C4-2B (cell line): ENCODE measurements at regions not wholly inside any gene's neighbourhood (a gene's known extent, or its start where the extent isn't known, plus 50 kb on each side); places are given as distances from the start of the nearest gene placed in this dataset.

Source experiments
- H3K27ac ChIP-seq: fragments of 450-650 bp; 2 replicates; pipeline ENCODE4 v1.5.1; 2017
- CTCF ChIP-seq: fragments of 450-650 bp; conservative IDR thresholded peaks from 2 replicates; pipeline ENCODE4 v1.5.1; 2017; ENCODE audit warnings: mild to moderate bottlenecking
- ZFX ChIP-seq: fragments of 450-650 bp; IDR thresholded peaks from 2 replicates; pipeline ENCODE4 v1.6.1; 2017

GRCh38 chr20:22834651-22835256, 200.4 kb upstream of the SSTR4 start:
- H3K27ac ChIP-seq, result no peak overlapping the region
- no peak for TF ChIP-seq ZFX
- TF ChIP-seq CTCF, result no peak

- TF ChIP-seq ZFX (no peak), CTCF (no peak)
- H3K27ac ChIP-seq, result no peak overlapping the region
These were observed 198.9 kb upstream of the SSTR4 start for GRCh38 chr20:22836211-22836610.

GRCh38 chr20:22836877-22837276, 198.2 kb upstream of the SSTR4 start:
- H3K27ac ChIP-seq, result no peak overlapping the region

GRCh38 chr20:22838001-22838400, 197.1 kb upstream of the SSTR4 start:
- H3K27ac ChIP-seq, result no peak overlapping the region
- TF ChIP-seq ZFX (no peak), CTCF (no peak)

More at GRCh38 chr20:22836877-22837276, 198.2 kb upstream of the SSTR4 start:
- no peak for TF ChIP-seq CTCF
- no peak for TF ChIP-seq ZFX

GRCh38 chr20:22841846-22842245, 193.3 kb upstream of the SSTR4 start:
- TF ChIP-seq CTCF, result no peak
- no peak for TF ChIP-seq ZFX
- H3K27ac ChIP-seq, result no peak overlapping the region

- H3K27ac ChIP-seq, result no peak overlapping the region
- no peak for TF ChIP-seq ZFX
- TF ChIP-seq CTCF, result no peak
These were observed 192.3 kb upstream of the SSTR4 start for GRCh38 chr20:22842793-22843192.

GRCh38 chr20:22844959-22845358, 190.2 kb upstream of the SSTR4 start:
- no peak overlapping the region for H3K27ac ChIP-seq
- no peak for TF ChIP-seq ZFX
- no peak for TF ChIP-seq CTCF
